K562 (cell line): ENCODE measurements at regions not wholly inside any gene's neighbourhood (a gene's known extent, or its start where the extent isn't known, plus 50 kb on each side); places are given as distances from the start of the nearest gene placed in this dataset.

Source experiments
- ATAC-seq: fragments of 200-7000 bp; cut with Tn5 transposase; 3 replicates; pipeline ENCODE4 v1.9.1; 2020; ENCODE audit warnings: moderate library complexity
- BruUV-seq: library from RNA; stranded (reverse); fragments of 400-500 nt; replicated peaks from 2 replicates; lab custom pipeline; 2021; lab: Mats Ljungman, UMichigan
- CTCF ChIA-PET: fragments of 300-600 bp; formaldehyde crosslinking; extraction: SDS; loops from one replicate; lab custom pipeline; 2021; ENCODE audit warnings: low intra/inter-chr PET ratio; lab: Yijun Ruan, JAX
- POLR2A ChIA-PET: fragments of 300-600, 350-650 bp; sonication (Branson Sonifier 250); formaldehyde crosslinking; extraction: SDS; loops from one replicate; lab custom pipeline; 2021; ENCODE audit warnings: antibody characterized with exemption, inconsistent platforms; lab: Yijun Ruan, JAX
- DNase-seq, 4 experiments: peaks; one replicate each; pipeline versions ENCODE4 v3.0.0 to v3.0.0-alpha.2; 2011 to 2018; ENCODE audit warnings: low spot score in 3 of 4, mixed read lengths in 3 of 4; ENCODE audit errors: extremely low read depth in 1 of 4
- FAIRE-seq: peaks from 2 replicates; lab custom pipeline; 2011; peaks lifted over from hg19 to GRCh38; lab: Jason Lieb, UNC
- H2AFZ ChIP-seq: 2 replicates; pipeline ENCODE4 v1.6.0; 2011; ENCODE audit warnings: low read depth, low read length, control low read depth, inconsistent platforms
- H3K27ac ChIP-seq: fragments of 200-600 bp; 3 replicates; pipeline ENCODE4 v1.8.0; 2011; ENCODE audit warnings: low read depth, mild to moderate bottlenecking, control low read depth, inconsistent platforms, low read length, moderate library complexity, mixed read lengths; ENCODE audit errors: extremely low read depth
- H3K27me3 ChIP-seq, 2 experiments: fragments of 300-600 bp in 1 of 2; 2 replicates in 1 of 2; 3 replicates in 1 of 2; pipeline versions ENCODE4 v1.6.0 to v1.8.0; 2011; ENCODE audit warnings: inconsistent platforms in 2 of 2, low read length in 2 of 2, mild to moderate bottlenecking in 1 of 2, mixed read lengths in 1 of 2, moderate library complexity in 1 of 2; ENCODE audit not compliant: control insufficient read depth in 2 of 2, insufficient read depth in 2 of 2
- H3K36me3 ChIP-seq: fragments of 300-600 bp; 3 replicates; pipeline ENCODE4 v1.8.0; 2011; ENCODE audit warnings: mild to moderate bottlenecking, low read length, inconsistent platforms; ENCODE audit not compliant: control insufficient read depth, insufficient read depth
- H3K4me1 ChIP-seq, 2 experiments: fragments of 200-600 bp in 1 of 2; replicated peaks in 1 of 2; 2 replicates in 1 of 2; 3 replicates in 1 of 2; pipeline versions ENCODE4 v1.5.1 to v1.8.0; 2011; ENCODE audit warnings: inconsistent platforms in 2 of 2, low read length in 2 of 2, mild to moderate bottlenecking in 1 of 2, mixed read lengths in 1 of 2, moderate library complexity in 1 of 2; ENCODE audit not compliant: control insufficient read depth in 2 of 2, insufficient read depth in 2 of 2
- H3K4me2 ChIP-seq: 2 replicates; pipeline ENCODE4 v1.6.1; 2011; ENCODE audit warnings: low read length, control low read depth, inconsistent platforms, mixed read lengths; ENCODE audit not compliant: insufficient read depth
- H3K4me3 ChIP-seq: fragments of 200-600 bp; sonication (generic), shearing (Covaris generic); 2 replicates; pipeline ENCODE4 v1.5.1; 2016; ENCODE audit warnings: control low read depth, inconsistent platforms
- H3K79me2 ChIP-seq: fragments of 200-600 bp; 3 replicates; pipeline ENCODE4 v1.8.0; 2011; ENCODE audit warnings: low read length, inconsistent platforms; ENCODE audit not compliant: control insufficient read depth, insufficient read depth
- H3K9ac ChIP-seq, 2 experiments: 2 replicates each; pipeline versions ENCODE4 v1.6.0 to v1.6.1; 2011; ENCODE audit warnings: low read depth in 2 of 2, low read length in 2 of 2, control low read depth in 1 of 2, inconsistent platforms in 1 of 2, mild to moderate bottlenecking in 1 of 2, mixed read lengths in 1 of 2; ENCODE audit not compliant: insufficient read depth in 1 of 2
- H3K9me1 ChIP-seq: one replicate; pipeline ENCODE4 v1.6.0; 2011; ENCODE audit warnings: inconsistent platforms, mild to moderate bottlenecking, low read length, moderate library complexity; ENCODE audit not compliant: control insufficient read depth, insufficient read depth
- H3K9me3 ChIP-seq: replicated peaks from 2 replicates; pipeline ENCODE4 v1.5.1; 2011; ENCODE audit warnings: low read depth, low read length, inconsistent platforms; ENCODE audit not compliant: control insufficient read depth, insufficient read depth
- H4K20me1 ChIP-seq: replicated peaks from 2 replicates; pipeline ENCODE4 v1.6.1; 2011; ENCODE audit warnings: low read length, inconsistent platforms, mixed read lengths; ENCODE audit not compliant: control insufficient read depth, insufficient read depth
- CBX3 ChIP-seq, 2 experiments: IDR thresholded peaks; 1 replicate in 1 of 2; 2 replicates in 1 of 2; pipeline ENCODE4 v1.6.1; 2012; ENCODE audit warnings: inconsistent platforms in 2 of 2, low read length in 2 of 2, borderline replicate concordance in 1 of 2, control low read depth in 1 of 2
- CTCF ChIP-seq, 3 experiments: IDR thresholded peaks in 2 of 3; conservative IDR thresholded peaks in 1 of 3; 2 replicates each; pipeline ENCODE4 v1.5.1; 2011 to 2012; ENCODE audit warnings: low read length in 3 of 3, mild to moderate bottlenecking in 3 of 3, control low read depth in 2 of 3, improper control_type of control experiment in 1 of 3, inconsistent platforms in 1 of 3, low read depth in 1 of 3, mixed read lengths in 1 of 3, moderate library complexity in 1 of 3; ENCODE audit not compliant: insufficient read depth in 2 of 3
- GATA2 ChIP-seq: sonication (generic); formaldehyde crosslinking; IDR thresholded peaks from 2 replicates; pipeline ENCODE4 v1.4.0; 2020; ENCODE audit warnings: mild to moderate bottlenecking, missing genetic modification reagents
- NBN ChIP-seq: fragments of 450-650 bp; IDR thresholded peaks from 2 replicates; pipeline ENCODE4 v1.6.1; 2016; ENCODE audit warnings: low read depth, mild to moderate bottlenecking
- RNF219 ChIP-seq: fragments of 250-450 bp; sonication (Bioruptor Pico); IDR thresholded peaks from 2 replicates; pipeline ENCODE4 v1.5.0; 2022; ENCODE audit warnings: mild to moderate bottlenecking
- SIN3B ChIP-seq: fragments of 450-650 bp; IDR thresholded peaks from 2 replicates; pipeline ENCODE4 v1.6.1; 2017; ENCODE audit warnings: low read depth, mild to moderate bottlenecking, moderate library complexity
- TARDBP ChIP-seq: fragments of 450-650 bp; IDR thresholded peaks from 2 replicates; pipeline ENCODE4 v1.6.1; 2016
- WGBS: fragments of 100-300 bp; shearing (Covaris generic); methylation state at CpG from one replicate; pipeline ENCODE4 v1.1.6; 2016; ENCODE audit warnings: low coverage, mixed read lengths; ENCODE audit not compliant: insufficient coverage; ENCODE audit errors: missing lambda C conversion rate; 5-methylcytosine and 5-hydroxymethylcytosine counted together
- in situ Hi-C: fragments of 300-500 bp; cut with MboI; formaldehyde crosslinking; loops from 4 replicates; pipeline ENCODE4 v1.15.0; 2018; ENCODE audit warnings: inconsistent platforms, mixed read lengths
- intact Hi-C: fragments of 100-400 bp; cut with micrococcal nuclease; formaldehyde crosslinking; loops from 2 replicates; pipeline ENCODE4 v1.14.2; 2022

- TF ChIP-seq RNF219 (CRISPR knock-in tag) = no peak
- no peak for TF ChIP-seq GATA2 (CRISPR knock-in tag)
Observed at GRCh38 chr13:99832347-99832746, 139.2 kb downstream of the ZIC5 start (continued).

- Histone ChIP-seq H3K27ac (no peak overlapping the region), H3K4me1 (no peaks in the 10 kb centered on the region), H2AFZ (no peak overlapping the region), H3K9me3 (no peaks in the 10 kb centered on the region), H3K9me1 (no peaks in the 10 kb centered on the region), H3K27me3 (peaks cover 5 to 41% of the 10 kb centered on the region in 2 experiments; a peak in 4 of 5 replicates), H3K4me3 (no peak overlapping the region), H3K79me2 (no peaks in the 10 kb centered on the region), H3K36me3 (no peaks in the 10 kb centered on the region), H4K20me1 (no peaks in the 10 kb centered on the region; the same call in 1 of the 2 replicates), H3K9ac (no peak overlapping the region), H3K4me2 (no peak overlapping the region)
- in situ Hi-C loops (no loop called here), intact Hi-C loops (no loop called here)
- ChIA-PET CTCF (no interaction called here), POLR2A (no interaction called here)
- no TSS peak for BruUV-seq
- DNase-seq (no peak), FAIRE-seq (no peak), ATAC-seq (peak; percentile 77)
- TF ChIP-seq SIN3B (no peak), CBX3 (IDR thresholded peaks at IDR 0.05; ENCODE audit: borderline replicate concordance in 1 of 2, low read length in 2 of 2) (no peak), NBN (no peak), TARDBP (no peak), CTCF (IDR thresholded peaks at IDR 0.05 in 2 of 3, conservative IDR thresholded peaks at IDR 0.05 in 1 of 3; ENCODE audit: insufficient read depth in 2 of 3, low read depth in 1 of 3, low read length in 3 of 3) (0 out of 6 replicates have a peak, but pooled peaks of 1 of the 3 experiments have one; percentile 8)
- WGBS = 9% methylated on average over 3 of the region's 3 CpGs
Observed at GRCh38 chr13:99830931-99831330, 140.6 kb downstream of the ZIC5 start.
